Dedifferentiated amniotic fluid mesenchymal stem cell (primary cell): ENCODE measurements at regions not wholly inside any gene's neighbourhood (a gene's known extent, or its start where the extent isn't known, plus 50 kb on each side); places are given as distances from the start of the nearest gene placed in this dataset.

Experiments
- DNase-seq: peaks from one replicate; pipeline ENCODE4 v3.0.0-alpha.2; 2016; ENCODE audit errors: extremely low spot score

- no peak for DNase-seq
Observed at GRCh38 chr7:18363751-18364380, 131.7 kb upstream of the HDAC9 start.

- no peak for DNase-seq
Observed at GRCh38 chr7:18364396-18364795, 131.2 kb upstream of the HDAC9 start.

GRCh38 chr7:18366394-18366793 is 129.2 kb upstream of the HDAC9 start:
- DNase-seq = no peak

GRCh38 chr7:18369011-18369410 is 126.5 kb upstream of the HDAC9 start:
- DNase-seq = no peak

GRCh38 chr7:18370633-18371032 is 124.9 kb upstream of the HDAC9 start:
- no peak for DNase-seq

GRCh38 chr7:18378989-18379605 is 116.5 kb upstream of the HDAC9 start:
- no peak for DNase-seq

- DNase-seq = no peak
Observed at GRCh38 chr7:18384491-18385143, 110.9 kb upstream of the HDAC9 start.

GRCh38 chr7:18386607-18387006 is 108.9 kb upstream of the HDAC9 start:
- no peak for DNase-seq

GRCh38 chr7:18387191-18387735 is 108.3 kb upstream of the HDAC9 start:
- no peak for DNase-seq

- no peak for DNase-seq
Observed at GRCh38 chr7:18390535-18390907, 105.0 kb upstream of the HDAC9 start.

- no peak for DNase-seq
Observed at GRCh38 chr7:18393465-18394118, 102.0 kb upstream of the HDAC9 start.

- no peak for DNase-seq
Observed at GRCh38 chr7:18395868-18396267, 99.7 kb upstream of the HDAC9 start.

- no peak for DNase-seq
Observed at GRCh38 chr7:18396953-18397352, 98.6 kb upstream of the HDAC9 start.

- DNase-seq = no peak
Observed at GRCh38 chr7:18399436-18400235, 95.9 kb upstream of the HDAC9 start.

GRCh38 chr7:18400275-18400674 is 95.3 kb upstream of the HDAC9 start:
- DNase-seq = no peak

GRCh38 chr7:18400726-18401125 is 94.8 kb upstream of the HDAC9 start:
- DNase-seq = no peak

GRCh38 chr7:18401757-18402156 is 93.8 kb upstream of the HDAC9 start:
- DNase-seq = no peak

GRCh38 chr7:18402488-18403183 is 92.9 kb upstream of the HDAC9 start:
- peak; percentile 90 for DNase-seq

- DNase-seq = no peak
Observed at GRCh38 chr7:18405726-18406125, 89.8 kb upstream of the HDAC9 start.

GRCh38 chr7:18407385-18407784 is 88.2 kb upstream of the HDAC9 start:
- no peak for DNase-seq

GRCh38 chr7:18408461-18408860 is 87.1 kb upstream of the HDAC9 start:
- peak; percentile 77 for DNase-seq
